NCI-H510A (cell line): ENCODE measurements at regions not wholly inside any gene's neighbourhood (a gene's known extent, or its start where the extent isn't known, plus 50 kb on each side); places are given as distances from the start of the nearest gene placed in this dataset.
"Not testable (repeated sequence)": the region's sequence is repeated elsewhere in the genome, so short reads cannot be mapped to it uniquely, and the experiment has no call there.

Experiments used
- DNase-seq: peaks from one replicate; lab custom pipeline; 2025; lab: John Stamatoyannopoulos, UW

DNA sequence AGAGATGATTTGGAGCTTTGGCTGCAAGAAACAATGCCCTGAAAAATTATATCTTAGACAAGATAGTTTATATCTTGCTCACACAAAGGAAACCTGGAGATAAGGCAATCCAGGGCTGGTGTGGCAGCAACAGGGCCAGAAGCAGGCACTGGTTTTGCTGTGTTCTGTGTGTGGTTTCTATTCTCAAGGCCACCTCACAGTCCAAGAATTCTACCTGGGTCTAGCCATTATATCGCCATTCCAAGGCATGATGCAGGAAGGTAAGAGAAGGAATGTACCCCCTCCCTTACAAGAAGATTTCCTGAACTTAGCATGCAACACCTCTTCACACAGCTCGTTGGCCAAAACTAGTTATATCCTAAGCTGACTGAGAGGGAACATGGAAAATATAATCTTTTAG, 74.5 kb upstream of the MEGF10 start:
- DNase-seq: no peak

DNA sequence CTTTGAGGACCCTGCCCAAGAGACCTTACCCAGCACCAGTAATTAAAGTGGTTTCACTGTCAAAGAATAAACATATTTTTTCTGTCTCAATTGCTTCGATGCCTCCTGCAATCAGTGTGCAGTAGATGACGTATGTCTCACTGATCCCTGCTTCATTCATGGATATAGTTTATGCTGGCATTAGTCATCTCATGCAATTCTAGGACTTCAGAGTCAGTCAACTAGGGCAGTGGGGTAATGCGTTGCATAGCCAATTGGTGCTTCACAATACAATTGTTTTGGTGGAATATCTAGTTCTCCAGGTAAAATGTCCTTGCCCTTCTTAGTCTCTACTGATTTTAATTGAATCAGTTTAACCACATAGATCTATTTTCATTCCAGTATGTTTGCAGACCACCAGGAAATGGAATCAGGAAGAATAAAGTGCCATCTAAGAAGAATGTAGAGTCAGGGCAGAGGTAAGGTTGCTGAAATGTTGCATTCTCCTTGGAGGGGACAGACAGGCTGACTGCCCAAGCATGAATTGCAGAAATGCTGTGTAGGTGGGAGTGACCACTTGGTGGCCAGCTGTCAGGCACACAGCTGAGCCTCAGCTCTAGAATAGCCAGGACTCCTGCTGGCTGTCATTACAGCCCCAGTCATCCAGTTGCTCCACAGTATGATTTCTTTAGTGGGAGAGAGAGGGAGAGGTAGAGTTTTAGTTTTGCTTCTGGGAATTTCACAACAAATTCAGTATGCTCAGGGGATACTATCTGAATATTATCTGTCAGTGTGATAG, 73.5 kb upstream of the MEGF10 start:
- DNase-seq: no peak

DNA sequence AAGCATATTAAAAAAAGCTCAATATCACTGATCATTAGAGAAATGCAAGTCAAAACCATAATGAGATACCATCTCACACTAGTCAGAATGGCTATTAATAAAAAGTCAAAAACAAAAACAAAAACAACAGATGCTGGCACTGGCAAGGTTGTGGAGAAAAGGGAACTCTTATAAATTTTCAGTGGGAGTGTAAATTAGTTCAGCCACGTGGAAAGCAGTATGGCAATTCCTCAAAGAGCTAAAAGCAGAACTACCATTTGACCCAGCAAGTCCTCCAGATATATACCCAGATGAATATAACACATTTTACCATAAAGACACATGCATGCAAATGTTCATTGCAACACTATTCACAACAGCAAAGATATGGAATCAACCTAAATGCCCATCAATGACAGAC, 68.7 kb upstream of the MEGF10 start:
- not testable (repeated sequence) for DNase-seq

DNA sequence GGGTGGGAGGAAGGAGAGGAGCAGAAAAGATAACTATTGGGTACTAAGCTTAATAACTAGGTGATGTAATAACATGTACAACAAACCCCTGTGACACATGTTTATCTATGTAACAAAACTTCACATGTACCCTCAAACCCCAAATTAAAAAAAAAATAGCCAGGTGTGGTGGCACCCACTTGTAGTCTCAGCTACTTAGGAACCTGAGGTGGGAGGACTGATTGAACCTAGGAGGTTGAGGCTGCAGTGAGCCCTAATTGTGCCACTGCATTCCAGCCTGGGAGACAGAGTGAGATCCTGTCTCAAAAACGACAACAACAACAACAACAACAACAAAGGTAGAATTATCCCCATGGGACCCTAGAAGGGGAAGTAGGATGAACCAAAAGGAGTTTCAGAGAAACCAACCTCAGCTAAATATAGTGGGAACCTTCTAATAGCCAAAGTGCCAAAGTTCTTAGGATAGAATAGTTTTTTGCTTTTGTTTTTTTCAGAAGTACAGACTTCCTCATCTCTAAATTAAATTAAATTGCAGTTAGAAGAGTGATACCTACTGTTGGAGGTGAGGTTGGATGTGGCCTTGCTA, 67.9 kb upstream of the MEGF10 start:
- DNase-seq: not testable (repeated sequence)

DNA sequence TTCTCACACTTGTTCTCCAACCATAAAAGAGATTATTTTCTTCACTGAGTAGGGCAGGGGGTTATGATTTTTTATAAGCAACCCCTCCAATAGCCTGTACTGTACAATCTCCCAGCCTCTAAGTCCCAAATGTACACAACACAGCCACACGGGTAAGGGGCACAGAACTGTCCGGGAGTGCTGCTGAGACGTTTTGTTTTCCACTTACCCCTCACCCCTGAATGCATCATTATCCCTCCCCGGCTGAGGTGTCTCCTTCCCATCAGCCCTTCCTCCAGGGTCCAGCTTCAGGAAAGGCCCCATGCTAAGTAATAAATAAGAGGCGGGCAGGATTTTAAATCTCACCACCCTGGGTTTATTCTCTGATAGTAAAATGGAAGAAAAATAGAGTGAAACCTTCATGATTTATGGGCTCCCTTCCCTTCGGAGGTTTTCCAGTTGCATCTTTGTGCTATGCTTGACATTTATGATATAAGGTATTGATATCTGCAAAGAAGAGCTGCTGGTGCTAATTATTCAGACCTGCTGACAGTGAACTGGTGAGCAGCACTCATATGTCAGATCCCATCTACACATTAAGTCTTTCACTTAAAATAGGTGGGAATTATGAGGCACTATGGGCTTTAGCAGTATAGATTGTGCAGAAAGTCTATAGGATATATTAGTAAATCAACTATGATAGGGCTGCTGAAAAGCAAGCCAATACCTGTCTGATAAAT, 67.2 kb upstream of the MEGF10 start:
- DNase-seq: no peak

- DNase-seq: no peak
These were observed 62.7 kb upstream of the MEGF10 start for GRCh38 chr5:127227881-127228280.

- peak; percentile 32 for DNase-seq
These were observed 61.9 kb upstream of the MEGF10 start for GRCh38 chr5:127228540-127229184.

GRCh38 chr5:127229185-127229889, 61.3 kb upstream of the MEGF10 start:
- DNase-seq: peak; percentile 41

DNA sequence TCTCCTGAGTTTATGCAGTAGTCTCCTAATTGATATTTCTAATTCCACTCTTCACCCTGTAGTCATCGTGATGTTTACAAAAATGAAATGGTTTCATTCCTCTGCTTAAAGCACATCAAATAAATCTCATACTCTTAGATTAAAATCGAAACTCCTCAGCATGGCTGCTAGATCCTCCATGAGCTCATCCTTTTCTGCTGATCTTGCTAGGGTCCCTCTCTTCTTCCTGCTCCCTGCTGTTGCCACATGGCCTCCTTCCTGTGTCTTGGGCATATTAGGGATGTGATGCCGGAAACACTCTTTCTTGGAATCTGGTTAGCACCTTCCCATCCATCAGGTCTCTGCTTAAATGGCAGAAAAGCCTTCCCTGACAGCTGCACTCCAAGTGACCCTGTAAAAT, 59.5 kb upstream of the MEGF10 start:
- no peak for DNase-seq

- no peak for DNase-seq
These were observed 57.0 kb upstream of the MEGF10 start for GRCh38 chr5:127233590-127233989.

- no peak for DNase-seq
These were observed 55.5 kb upstream of the MEGF10 start for GRCh38 chr5:127235136-127235535.

DNA sequence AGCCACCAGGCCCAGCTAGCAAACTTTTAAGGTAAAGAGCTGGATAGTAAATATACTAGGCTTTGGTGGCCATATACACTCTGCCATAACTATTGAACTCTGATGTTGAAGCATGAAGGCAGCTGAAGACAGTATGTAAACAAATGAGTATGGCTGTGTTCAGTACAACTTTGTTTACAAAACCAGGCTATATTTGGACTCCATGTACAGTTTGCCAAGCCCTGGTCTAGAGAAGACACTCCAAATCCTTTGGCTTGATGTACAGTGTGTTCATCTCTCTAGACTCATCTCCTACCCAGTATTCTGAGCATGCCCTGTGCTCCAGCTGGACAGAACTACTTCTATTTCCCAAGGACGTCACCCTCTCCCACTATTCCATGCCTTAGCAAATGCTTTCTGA, 54.3 kb upstream of the MEGF10 start:
- DNase-seq: no peak
